Inflammatory macrophage treated with lipopolysaccharide for 4 hours (primary cell): ENCODE measurements at regions not wholly inside any gene's neighbourhood (a gene's known extent, or its start where the extent isn't known, plus 50 kb on each side); places are given as distances from the start of the nearest gene placed in this dataset.

Experiments
- DNase-seq: peaks from one replicate; pipeline ENCODE4 v3.0.0-alpha.2; 2020

GRCh38 chr3:84082726-84083125 is 876.1 kb upstream of the CADM2 start:
- no peak for DNase-seq

GRCh38 chr3:84092907-84093306 is 865.9 kb upstream of the CADM2 start:
- DNase-seq: no peak

GRCh38 chr3:84096188-84096587 is 862.6 kb upstream of the CADM2 start:
- no peak for DNase-seq

- DNase-seq: no peak
Observed at GRCh38 chr3:84100861-84101260, 857.9 kb upstream of the CADM2 start.

- no peak for DNase-seq
Observed at GRCh38 chr3:84108442-84108971, 850.3 kb upstream of the CADM2 start.

GRCh38 chr3:84109911-84110310 is 848.9 kb upstream of the CADM2 start:
- DNase-seq: no peak

- no peak for DNase-seq
Observed at GRCh38 chr3:84110787-84111186, 848.0 kb upstream of the CADM2 start.

- DNase-seq: no peak
Observed at GRCh38 chr3:84125201-84125721, 833.5 kb upstream of the CADM2 start.

GRCh38 chr3:84125760-84126159 is 833.0 kb upstream of the CADM2 start:
- no peak for DNase-seq

GRCh38 chr3:84126160-84126559 is 832.6 kb upstream of the CADM2 start:
- DNase-seq: no peak

- no peak for DNase-seq
Observed at GRCh38 chr3:84128024-84128423, 830.8 kb upstream of the CADM2 start.

GRCh38 chr3:84136425-84136824 is 822.4 kb upstream of the CADM2 start:
- no peak for DNase-seq

- no peak for DNase-seq
Observed at GRCh38 chr3:84140631-84141030, 818.2 kb upstream of the CADM2 start.

- no peak for DNase-seq
Observed at GRCh38 chr3:84141571-84141970, 817.2 kb upstream of the CADM2 start.

GRCh38 chr3:84165328-84165727 is 793.5 kb upstream of the CADM2 start:
- no peak for DNase-seq

GRCh38 chr3:84175449-84175848 is 783.3 kb upstream of the CADM2 start:
- no peak for DNase-seq

- no peak for DNase-seq
Observed at GRCh38 chr3:84184937-84185336, 773.9 kb upstream of the CADM2 start.

- no peak for DNase-seq
Observed at GRCh38 chr3:84194029-84194428, 764.8 kb upstream of the CADM2 start.

- DNase-seq: no peak
Observed at GRCh38 chr3:84209474-84209873, 749.3 kb upstream of the CADM2 start.

- no peak for DNase-seq
Observed at GRCh38 chr3:84223512-84223911, 735.3 kb upstream of the CADM2 start.

GRCh38 chr3:84224262-84224661 is 734.5 kb upstream of the CADM2 start:
- DNase-seq: no peak

GRCh38 chr3:84236261-84236660 is 722.5 kb upstream of the CADM2 start:
- no peak for DNase-seq

- no peak for DNase-seq
Observed at GRCh38 chr3:84245789-84246188, 713.0 kb upstream of the CADM2 start.

GRCh38 chr3:84260596-84260995 is 698.2 kb upstream of the CADM2 start:
- no peak for DNase-seq

- DNase-seq: no peak
Observed at GRCh38 chr3:84265768-84266167, 693.0 kb upstream of the CADM2 start.

GRCh38 chr3:84275532-84275931 is 683.3 kb upstream of the CADM2 start:
- no peak for DNase-seq
